CD4-positive, alpha-beta T cell treated with Interleukin-15 for 4 hours (primary cell): ENCODE measurements at regions not wholly inside any gene's neighbourhood (a gene's known extent, or its start where the extent isn't known, plus 50 kb on each side); places are given as distances from the start of the nearest gene placed in this dataset.
"Not testable (repeated sequence)": the region's sequence is repeated elsewhere in the genome, so short reads cannot be mapped to it uniquely, and the experiment has no call there.

Source experiments
- DNase-seq: peaks from one replicate; pipeline ENCODE4 v3.0.0-alpha.2; 2020; ENCODE audit warnings: low spot score

GRCh38 chr2:207409517-207409916 is 120.2 kb upstream of the CREB1 start:
- no peak for DNase-seq

- no peak for DNase-seq
Observed at GRCh38 chr2:207412787-207413310, 116.9 kb upstream of the CREB1 start.

- no peak for DNase-seq
Observed at GRCh38 chr2:207413376-207413907, 116.3 kb upstream of the CREB1 start.

GRCh38 chr2:207416111-207416510 is 113.7 kb upstream of the CREB1 start:
- DNase-seq: no peak

DNA sequence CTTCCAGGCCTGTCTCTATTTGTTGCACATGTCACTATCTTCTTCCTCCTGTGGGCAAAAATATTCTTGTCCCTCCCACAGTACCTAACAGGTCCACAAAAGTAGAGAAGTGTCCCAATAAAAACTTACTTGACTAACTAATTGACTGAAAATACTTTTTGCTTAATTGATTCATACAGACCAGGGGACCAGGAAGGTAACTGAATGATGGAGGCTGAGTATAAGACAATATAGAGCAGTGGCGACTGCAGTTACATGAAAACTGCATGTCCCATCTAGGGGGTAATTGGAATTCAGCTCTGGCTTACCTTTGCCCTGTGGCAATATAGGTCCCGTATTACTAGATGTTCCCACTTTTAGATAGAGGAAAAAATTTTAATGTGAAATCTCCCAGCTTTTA is 112.9 kb upstream of the CREB1 start:
- DNase-seq: no peak

DNA sequence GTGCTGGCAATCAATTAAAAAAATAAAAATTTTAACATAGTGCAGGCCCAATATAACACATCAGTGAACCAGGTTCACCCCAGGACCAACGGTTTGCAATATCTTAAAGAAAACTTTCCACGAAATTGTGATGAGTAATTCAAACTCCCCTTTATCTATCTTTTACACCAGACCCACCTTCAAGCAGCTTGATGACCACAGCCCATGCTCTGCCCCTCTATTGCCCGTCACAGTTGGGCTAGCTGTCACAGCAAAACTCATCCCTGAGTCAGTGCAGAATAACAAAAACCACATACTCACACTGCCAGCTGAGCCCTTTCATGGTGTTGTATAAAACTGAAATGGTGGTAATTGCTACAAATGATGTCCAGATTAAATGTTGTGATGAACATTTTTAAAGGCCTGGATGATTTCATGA is 112.5 kb upstream of the CREB1 start:
- DNase-seq: peak; percentile 1

DNA sequence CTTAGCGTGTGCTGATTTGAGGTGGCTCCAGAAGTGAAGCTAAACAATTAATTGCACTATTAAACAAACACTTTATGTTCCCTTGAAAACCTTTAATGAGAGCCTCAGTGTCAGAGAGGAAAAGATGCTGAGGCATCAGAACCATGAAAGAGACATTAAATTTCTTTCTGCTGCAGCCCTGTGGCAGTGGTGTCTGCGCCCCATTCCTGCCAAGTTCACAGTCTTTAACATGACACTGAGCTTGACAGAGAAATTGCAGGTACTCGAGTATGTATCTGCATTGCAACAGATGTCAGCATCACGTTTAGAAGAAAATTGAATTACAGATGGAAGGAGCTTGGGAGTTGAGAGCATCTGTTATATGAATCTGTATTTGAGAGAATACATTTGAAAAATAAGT is 111.3 kb upstream of the CREB1 start:
- DNase-seq: no peak

GRCh38 chr2:207419331-207419730 is 110.4 kb upstream of the CREB1 start:
- no peak for DNase-seq

DNA sequence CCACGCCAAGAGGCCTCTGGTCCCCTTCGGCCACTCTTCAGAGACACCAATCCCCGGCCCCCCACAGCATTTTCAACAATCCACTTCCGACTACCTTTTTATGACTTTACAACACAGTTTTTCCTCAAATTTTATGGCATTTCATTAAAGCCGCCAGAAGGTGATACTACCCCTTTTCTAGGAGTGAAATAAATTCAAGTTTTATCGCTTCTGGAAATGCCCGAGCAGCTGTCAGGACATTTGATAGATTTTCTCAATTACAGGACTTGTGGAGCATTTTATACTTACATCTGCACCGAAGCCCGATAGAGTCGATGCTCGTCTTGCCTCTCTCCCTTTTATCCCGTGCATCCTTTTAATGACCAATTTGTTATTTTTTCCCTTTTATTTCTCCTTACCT is 108.1 kb upstream of the CREB1 start:
- no peak for DNase-seq

- DNase-seq: no peak
Observed at GRCh38 chr2:207422380-207422779, 107.4 kb upstream of the CREB1 start.

- peak; percentile 19 for DNase-seq
Observed at GRCh38 chr2:207423886-207424285, 105.9 kb upstream of the CREB1 start.

DNA sequence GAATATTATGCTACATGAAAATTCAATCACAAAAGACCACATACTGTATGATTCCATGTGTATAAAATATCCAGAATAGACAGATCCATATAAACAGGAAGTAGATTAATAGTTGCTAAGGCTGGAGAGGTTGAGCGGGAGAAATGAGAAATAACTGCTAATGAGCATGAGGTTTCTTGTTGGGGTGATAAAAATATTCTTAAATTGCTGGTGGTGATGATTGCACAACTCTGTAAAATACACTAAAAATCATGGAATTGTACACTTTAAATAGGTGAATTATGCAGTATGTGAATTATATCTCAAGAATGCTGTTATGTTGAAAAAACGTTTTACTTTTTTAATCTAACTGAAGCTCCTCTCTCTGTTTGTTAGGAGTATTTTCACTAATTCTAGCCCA is 101.8 kb upstream of the CREB1 start:
- DNase-seq: no peak

GRCh38 chr2:207428573-207428972 is 101.2 kb upstream of the CREB1 start:
- no peak for DNase-seq

DNA sequence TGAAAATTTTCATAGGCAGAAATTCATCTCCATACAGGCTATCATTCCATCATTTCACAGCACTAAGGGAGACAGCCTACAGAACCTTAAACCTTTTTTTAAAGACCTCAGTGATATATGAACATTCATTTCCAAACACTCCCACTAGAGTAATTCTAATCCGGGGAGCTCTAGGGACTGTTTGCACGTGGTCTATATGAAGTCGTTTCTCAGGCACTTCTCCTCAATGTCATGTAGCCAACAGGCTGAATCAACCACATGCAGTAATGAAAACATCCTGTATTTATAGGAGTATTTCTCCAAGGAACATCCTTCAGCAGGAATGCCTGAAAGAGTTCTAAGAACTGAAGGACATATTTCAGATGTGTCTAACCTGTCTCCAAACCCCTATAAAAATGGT is 97.3 kb upstream of the CREB1 start:
- DNase-seq: no peak

- DNase-seq: no peak
Observed at GRCh38 chr2:207434306-207434705, 95.5 kb upstream of the CREB1 start.

GRCh38 chr2:207434899-207435465 is 94.8 kb upstream of the CREB1 start:
- no peak for DNase-seq

- no peak for DNase-seq
Observed at GRCh38 chr2:207437136-207437523, 92.6 kb upstream of the CREB1 start.

DNA sequence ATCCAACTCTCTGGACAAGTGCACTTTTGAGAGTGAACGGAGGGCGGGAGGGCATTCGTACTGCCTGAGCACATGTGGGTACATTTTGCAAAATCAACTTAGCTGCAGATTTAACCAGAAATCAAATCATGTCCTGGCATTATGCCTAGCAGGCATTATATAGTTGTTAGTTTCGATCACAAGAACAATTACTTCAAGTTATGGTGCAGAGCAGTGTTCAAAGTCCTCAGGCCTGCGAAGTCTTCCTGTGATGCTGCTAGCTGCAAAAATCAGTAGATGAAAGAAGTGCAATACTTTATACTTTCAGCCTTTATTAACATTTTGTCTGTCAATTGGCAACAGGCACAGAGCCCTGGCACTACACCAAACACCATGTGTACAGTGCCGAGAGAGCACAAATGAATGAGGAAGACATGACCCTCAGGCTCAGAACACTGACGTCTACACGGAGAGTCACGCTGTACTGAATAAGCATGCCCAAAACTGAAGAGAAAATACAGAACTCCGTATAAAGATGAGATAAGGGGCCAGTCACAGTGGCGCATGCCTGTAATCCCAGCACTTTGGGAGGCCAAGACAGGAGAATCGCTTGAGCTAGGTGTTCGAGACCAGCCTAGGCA is 92.1 kb upstream of the CREB1 start:
- no peak for DNase-seq

DNA sequence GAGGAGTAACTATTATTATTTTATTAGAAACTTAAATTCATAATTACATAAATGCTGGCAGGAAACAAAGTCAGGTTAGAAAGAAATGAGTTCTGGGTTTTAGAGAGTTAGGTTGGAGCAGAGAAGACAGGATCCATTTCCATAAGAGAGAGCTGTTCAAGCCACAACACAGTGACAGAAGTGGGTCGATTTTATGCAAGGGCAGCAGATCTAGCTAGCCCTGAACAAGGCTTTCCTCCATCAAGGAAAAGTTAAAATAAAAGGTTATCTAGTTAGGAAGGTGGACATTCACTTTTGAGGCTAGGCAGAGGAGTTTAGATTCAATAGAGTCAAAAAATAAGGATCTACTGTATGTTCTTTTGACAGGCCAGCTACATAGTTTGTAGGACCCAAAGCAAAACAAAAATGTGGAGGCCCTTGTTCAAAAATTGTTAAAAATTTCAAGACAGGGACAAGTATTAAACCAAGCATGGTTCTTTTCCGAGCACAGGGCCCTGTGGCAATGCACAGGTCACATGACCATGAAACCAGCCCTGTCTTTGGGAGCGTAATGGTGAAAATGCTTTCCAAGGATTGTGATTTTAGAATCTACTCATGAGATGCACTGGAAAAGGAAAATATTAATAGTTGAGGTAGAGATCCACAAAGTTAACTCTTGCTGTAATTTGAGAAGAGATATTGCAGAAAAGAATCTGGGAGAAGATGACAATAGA is 91.2 kb upstream of the CREB1 start:
- no peak for DNase-seq

GRCh38 chr2:207439881-207440280 is 89.9 kb upstream of the CREB1 start:
- not testable (repeated sequence) for DNase-seq

GRCh38 chr2:207444756-207445155 is 85.0 kb upstream of the CREB1 start:
- no peak for DNase-seq

DNA sequence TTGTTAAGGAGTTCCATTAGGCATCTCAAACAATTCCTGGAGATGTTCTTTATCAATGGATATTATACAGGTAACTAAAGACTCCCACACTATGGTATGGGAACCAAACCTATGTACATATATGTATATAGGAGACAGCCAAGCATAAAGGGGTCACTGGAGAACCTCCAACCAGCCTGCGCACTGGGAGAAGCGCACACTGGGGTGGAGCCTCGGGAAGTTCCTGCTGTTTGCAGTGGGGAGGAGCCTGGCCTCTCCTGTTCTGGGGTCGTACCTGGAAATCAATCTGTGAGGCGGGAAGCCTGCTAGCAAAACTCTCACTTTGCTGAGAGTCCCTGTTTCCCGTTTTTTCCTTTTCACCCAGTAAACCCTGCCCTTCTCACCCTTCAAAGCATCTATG is 83.1 kb upstream of the CREB1 start:
- no peak for DNase-seq

GRCh38 chr2:207448006-207448405 is 81.8 kb upstream of the CREB1 start:
- no peak for DNase-seq
